Stimulated activated naive CD8-positive, alpha-beta T cell treated with anti-CD3 and anti-CD28 coated beads, Interleukin-15, Interleukin-2, amounts not matched to agents 100 ng/mL and 50 ng/mL, for 24 hours (primary cell): ENCODE measurements at regions not wholly inside any gene's neighbourhood (a gene's known extent, or its start where the extent isn't known, plus 50 kb on each side); places are given as distances from the start of the nearest gene placed in this dataset.
"Not testable (repeated sequence)": the region's sequence is repeated elsewhere in the genome, so short reads cannot be mapped to it uniquely, and the experiment has no call there.

Source experiments
- H3K27ac Mint-ChIP-seq: one replicate; pipeline ENCODE4 v1.8.0; 2021; ENCODE audit warnings: mild to moderate bottlenecking, mixed read lengths
- H3K27me3 Mint-ChIP-seq: one replicate; pipeline ENCODE4 v1.8.0; 2021; ENCODE audit warnings: mixed read lengths
- H3K36me3 Mint-ChIP-seq: one replicate; pipeline ENCODE4 v1.8.0; 2021; ENCODE audit warnings: low read depth, mixed read lengths
- H3K4me1 Mint-ChIP-seq: one replicate; pipeline ENCODE4 v1.8.0; 2021; ENCODE audit warnings: low read depth, mixed read lengths
- H3K4me3 Mint-ChIP-seq: one replicate; pipeline ENCODE4 v1.8.0; 2021; ENCODE audit warnings: mild to moderate bottlenecking, mixed read lengths
- H3K9me3 Mint-ChIP-seq: one replicate; pipeline ENCODE4 v1.8.0; 2021; ENCODE audit warnings: mixed read lengths

DNA sequence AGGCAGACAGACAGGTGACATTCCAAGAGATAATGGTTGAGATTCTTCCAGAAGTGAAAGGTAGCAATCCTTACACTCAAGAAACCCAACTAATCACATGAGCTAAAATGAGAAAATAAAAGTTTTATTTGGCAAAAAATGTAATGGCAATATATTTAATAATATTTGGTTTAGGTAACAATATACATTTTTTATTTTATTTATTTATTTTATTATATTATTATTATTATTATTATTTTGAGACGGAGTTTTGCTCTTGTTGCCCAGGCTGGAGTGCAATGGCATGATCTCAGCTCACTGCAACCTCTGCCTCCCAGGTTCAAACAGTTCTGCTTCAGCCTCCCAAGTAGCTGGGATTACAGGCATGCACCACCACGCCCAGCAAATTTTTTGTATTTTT, 74.6 kb upstream of the TET2 start:
- not testable (repeated sequence) for H3K4me3 Mint-ChIP-seq

DNA sequence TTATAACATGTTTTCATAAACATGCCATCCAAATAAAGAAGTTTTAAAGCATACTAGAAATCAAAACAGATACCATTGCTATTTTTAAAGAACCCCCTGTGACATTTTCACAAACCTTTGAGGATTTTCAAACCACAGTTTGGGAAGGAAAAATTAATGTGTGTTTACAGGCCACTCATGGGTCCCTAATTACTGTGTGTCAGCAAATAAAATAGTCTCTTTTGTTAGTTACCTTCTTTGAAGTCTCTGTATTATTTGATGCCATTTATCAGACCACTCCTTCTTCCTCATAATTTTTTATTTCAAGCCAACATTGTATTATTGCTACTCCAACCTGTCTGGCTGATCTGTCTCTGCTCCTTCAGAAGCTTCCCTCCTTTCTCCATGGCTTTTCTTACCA, 72.6 kb upstream of the TET2 start:
- peaks cover 3% of the 10 kb centered on the region for H3K27me3 Mint-ChIP-seq
- H3K4me3 Mint-ChIP-seq = no peak overlapping the region
- H3K4me1 Mint-ChIP-seq = no peaks in the 10 kb centered on the region
- H3K36me3 Mint-ChIP-seq = no peaks in the 10 kb centered on the region
- no peaks in the 10 kb centered on the region for H3K9me3 Mint-ChIP-seq
- H3K27ac Mint-ChIP-seq = no peak overlapping the region

More for the DNA sequence above, 74.6 kb upstream of the TET2 start:
- not testable (repeated sequence) for H3K27ac Mint-ChIP-seq, H3K36me3 Mint-ChIP-seq, H3K4me1 Mint-ChIP-seq, H3K27me3 Mint-ChIP-seq, H3K9me3 Mint-ChIP-seq

DNA sequence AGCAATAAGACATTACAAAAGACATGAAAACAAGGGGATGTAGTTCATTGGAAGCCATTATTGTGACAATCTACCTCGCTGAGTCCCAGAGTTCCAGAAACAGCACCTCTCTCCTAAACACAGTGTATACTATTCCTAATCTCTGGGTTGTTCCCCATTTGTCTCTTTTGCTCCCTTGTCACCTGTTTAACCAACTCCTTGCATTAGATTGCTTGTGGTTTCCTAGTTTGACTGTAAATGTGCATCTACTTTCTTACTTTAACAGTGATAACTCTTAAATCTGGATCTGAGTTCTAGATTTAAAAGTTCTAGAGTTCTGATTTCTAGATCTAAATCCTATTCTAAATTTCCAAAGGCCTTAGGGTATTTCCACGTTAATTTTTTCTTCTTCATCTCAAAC, 71.6 kb upstream of the TET2 start:
- H3K9me3 Mint-ChIP-seq = no peaks in the 10 kb centered on the region
- no peak overlapping the region for H3K27ac Mint-ChIP-seq
- peaks cover 3% of the 10 kb centered on the region for H3K27me3 Mint-ChIP-seq
- no peak overlapping the region for H3K4me3 Mint-ChIP-seq
- H3K36me3 Mint-ChIP-seq = no peaks in the 10 kb centered on the region
- H3K4me1 Mint-ChIP-seq = no peaks in the 10 kb centered on the region

DNA sequence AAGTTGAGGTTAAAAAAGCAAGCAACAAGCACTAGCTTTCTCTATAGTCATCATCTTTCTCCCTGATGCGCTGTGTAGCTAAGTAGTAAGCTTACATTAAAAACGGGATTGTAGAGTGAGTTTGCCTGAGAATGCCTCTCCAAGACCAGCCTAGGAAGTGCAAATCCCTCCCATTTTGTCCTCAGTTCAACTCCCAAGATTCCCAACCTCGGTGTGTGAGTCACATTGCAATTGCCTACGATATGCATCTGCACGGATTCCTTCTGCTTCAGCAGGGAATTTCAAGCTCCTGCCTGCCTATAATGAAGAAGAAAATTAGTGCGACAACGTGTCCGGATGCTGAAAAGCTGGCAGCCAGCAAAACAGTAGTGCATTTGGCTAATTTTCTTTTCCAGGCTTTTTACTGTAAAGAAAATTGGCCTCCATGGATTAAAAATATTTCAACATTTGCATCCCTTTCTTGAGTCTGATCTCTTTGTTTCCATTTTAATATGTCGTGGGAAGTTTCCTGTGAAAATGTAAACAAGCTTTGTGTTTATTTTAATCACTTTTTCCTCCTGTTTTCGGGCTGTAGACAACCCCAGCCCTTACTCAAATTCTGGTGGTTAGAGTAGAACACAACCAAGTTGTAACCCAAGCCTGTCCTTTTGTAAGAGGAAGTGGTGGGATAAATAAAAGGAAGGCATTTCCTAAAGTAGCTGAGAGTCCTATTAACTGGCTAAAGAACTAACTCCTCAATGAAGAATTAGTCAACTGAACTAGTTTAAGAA, 58.4 kb upstream of the TET2 start:
- Mint-ChIP-seq H3K27ac (no peak overlapping the region), H3K9me3 (peaks cover 30% of the 10 kb centered on the region), H3K27me3 (peaks cover 6% of the 10 kb centered on the region), H3K4me1 (no peaks in the 10 kb centered on the region), H3K4me3 (no peak overlapping the region), H3K36me3 (no peaks in the 10 kb centered on the region)

DNA sequence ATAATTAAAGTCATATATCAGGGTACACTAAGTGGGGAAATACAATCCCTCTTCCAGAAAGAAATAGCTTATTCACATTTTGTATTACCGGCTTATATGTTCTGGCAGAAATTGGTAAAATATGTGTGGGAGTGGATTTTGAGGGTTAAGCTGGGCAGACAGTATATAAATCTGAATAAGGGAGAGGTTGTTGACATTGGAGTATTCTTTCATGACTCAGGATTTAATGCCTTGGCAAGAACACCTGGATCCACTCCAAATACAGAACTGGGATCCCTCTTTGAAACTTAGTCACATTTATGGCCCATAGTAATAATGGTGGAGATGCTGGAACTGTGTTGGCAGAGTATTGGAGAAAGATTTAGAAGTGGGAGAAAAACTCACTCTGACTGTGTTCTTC, 54.3 kb upstream of the TET2 start:
- H3K4me1 Mint-ChIP-seq = no peaks in the 10 kb centered on the region
- no peak overlapping the region for H3K27ac Mint-ChIP-seq
- no peaks in the 10 kb centered on the region for H3K36me3 Mint-ChIP-seq
- peaks cover 3% of the 10 kb centered on the region for H3K27me3 Mint-ChIP-seq
- peaks cover 35% of the 10 kb centered on the region for H3K9me3 Mint-ChIP-seq
- no peak overlapping the region for H3K4me3 Mint-ChIP-seq

DNA sequence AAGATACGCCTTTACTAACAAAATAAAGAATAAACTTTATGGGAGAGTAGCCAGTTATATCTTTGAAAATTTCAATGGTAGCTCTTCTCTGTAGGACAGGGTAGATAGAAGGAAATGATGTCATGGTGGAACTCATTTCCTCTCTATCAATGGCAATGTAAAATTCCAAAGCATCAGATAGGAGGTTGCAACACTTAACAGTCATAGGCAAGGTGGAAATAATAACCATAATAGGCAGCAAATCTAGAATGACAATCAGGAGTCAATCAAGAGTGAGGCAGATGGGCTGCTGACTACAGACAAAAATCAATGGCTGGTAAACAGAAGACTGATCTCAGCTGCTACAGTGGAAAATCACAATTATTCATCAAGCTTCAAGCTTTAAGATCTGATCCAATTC, 53.9 kb upstream of the TET2 start:
- Mint-ChIP-seq H3K27me3 (no peaks in the 10 kb centered on the region), H3K4me3 (no peak overlapping the region), H3K27ac (no peak overlapping the region), H3K36me3 (peaks cover under 1% of the 10 kb centered on the region), H3K4me1 (no peaks in the 10 kb centered on the region), H3K9me3 (peaks cover 36% of the 10 kb centered on the region)

DNA sequence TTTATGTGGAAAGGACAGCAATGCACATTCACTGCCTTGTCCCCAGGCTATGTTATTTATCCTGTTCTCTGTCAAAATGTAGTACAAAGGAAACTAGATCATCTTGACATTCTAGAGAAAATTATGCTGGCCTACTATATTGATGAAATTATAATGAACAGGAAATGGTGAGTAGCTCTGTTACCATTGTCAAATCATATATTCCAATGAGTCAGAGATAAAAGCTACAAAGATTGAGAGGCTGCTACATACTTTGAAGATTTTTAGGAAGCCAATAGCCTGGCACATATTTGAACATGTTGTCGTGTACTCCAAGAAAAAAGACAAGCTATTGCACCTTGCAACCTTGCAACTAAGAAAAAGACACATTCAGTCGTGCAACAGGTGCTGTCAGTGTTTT, 52.7 kb upstream of the TET2 start:
- no peak overlapping the region for H3K27ac Mint-ChIP-seq
- peaks cover 47% of the 10 kb centered on the region for H3K9me3 Mint-ChIP-seq
- peaks cover 5% of the 10 kb centered on the region for H3K36me3 Mint-ChIP-seq
- no peak overlapping the region for H3K4me3 Mint-ChIP-seq
- H3K4me1 Mint-ChIP-seq = no peaks in the 10 kb centered on the region
- peaks cover 4% of the 10 kb centered on the region for H3K27me3 Mint-ChIP-seq
